Keratinocyte (primary cell): ENCODE measurements at regions not wholly inside any gene's neighbourhood (a gene's known extent, or its start where the extent isn't known, plus 50 kb on each side); places are given as distances from the start of the nearest gene placed in this dataset.

Source experiments
- DNase-seq: peaks from one replicate; pipeline ENCODE4 v3.0.0-alpha.2; 2011; ENCODE audit warnings: low read depth, missing footprints, low spot score
- FAIRE-seq: peaks from 2 replicates; lab custom pipeline; 2011; peaks lifted over from hg19 to GRCh38; lab: Jason Lieb, UNC
- H2AFZ ChIP-seq: 2 replicates; pipeline ENCODE4 v1.6.0; 2012; ENCODE audit warnings: low read length, control low read depth, inconsistent platforms; ENCODE audit not compliant: control insufficient read depth
- H3K27ac ChIP-seq: 2 replicates; pipeline ENCODE4 v1.5.1; 2011; ENCODE audit warnings: low read length; ENCODE audit not compliant: control insufficient read depth, insufficient read depth
- H3K27me3 ChIP-seq: 3 replicates; pipeline ENCODE4 v1.6.0; 2011; ENCODE audit warnings: low read length; ENCODE audit not compliant: control insufficient read depth, insufficient read depth; ENCODE audit errors: extremely low read depth
- H3K36me3 ChIP-seq, 2 experiments: 2 replicates in 1 of 2; 3 replicates in 1 of 2; pipeline ENCODE4 v1.5.1; 2011; ENCODE audit warnings: low read length in 2 of 2, mild to moderate bottlenecking in 1 of 2; ENCODE audit not compliant: control insufficient read depth in 2 of 2, insufficient read depth in 2 of 2; ENCODE audit errors: extremely low read depth in 1 of 2
- H3K4me1 ChIP-seq: 3 replicates; pipeline ENCODE4 v1.5.1; 2011; ENCODE audit warnings: low read length; ENCODE audit not compliant: control insufficient read depth, insufficient read depth; ENCODE audit errors: extremely low read depth
- H3K4me2 ChIP-seq: 3 replicates; pipeline ENCODE4 v1.6.0; 2011; ENCODE audit warnings: low read depth, low read length; ENCODE audit not compliant: control insufficient read depth, insufficient read depth; ENCODE audit errors: extremely low read depth
- H3K4me3 ChIP-seq, 3 experiments: fragments of 200-600 bp in 1 of 3; sonication (generic) in 1 of 3; 2 replicates in 2 of 3; 3 replicates in 1 of 3; pipeline ENCODE4 v1.5.1; 2011 to 2016; ENCODE audit warnings: low read length in 3 of 3, mild to moderate bottlenecking in 3 of 3, control low read depth in 2 of 3, inconsistent platforms in 1 of 3, low read depth in 1 of 3, mixed read lengths in 1 of 3, mixed run types in 1 of 3, moderate library complexity in 1 of 3; ENCODE audit not compliant: control insufficient read depth in 2 of 3, insufficient read depth in 2 of 3; ENCODE audit errors: extremely low read depth in 1 of 3
- H3K79me2 ChIP-seq: 2 replicates; pipeline ENCODE4 v1.6.0; 2012; ENCODE audit warnings: low read length; ENCODE audit not compliant: control insufficient read depth, insufficient read depth
- H3K9ac ChIP-seq: 3 replicates; pipeline ENCODE4 v1.6.0; 2011; ENCODE audit warnings: low read length; ENCODE audit not compliant: control insufficient read depth, insufficient read depth; ENCODE audit errors: extremely low read depth
- H3K9me1 ChIP-seq: 3 replicates; pipeline ENCODE4 v1.6.0; 2011; ENCODE audit warnings: low read length; ENCODE audit not compliant: control insufficient read depth, insufficient read depth; ENCODE audit errors: extremely low read depth
- H3K9me3 ChIP-seq: 2 replicates; pipeline ENCODE4 v1.5.1; 2012; ENCODE audit warnings: low read depth, low read length; ENCODE audit not compliant: control insufficient read depth
- H4K20me1 ChIP-seq: 3 replicates; pipeline ENCODE4 v1.6.0; 2011; ENCODE audit warnings: low read length; ENCODE audit not compliant: control insufficient read depth, insufficient read depth; ENCODE audit errors: extremely low read depth
- EZH2 ChIP-seq: IDR thresholded peaks from one replicate; pipeline ENCODE4 v1.6.1; 2012; ENCODE audit warnings: inconsistent platforms, mild to moderate bottlenecking, low read length, moderate library complexity
- dilution Hi-C: fragments of 300-500 bp; cut with MboI; formaldehyde crosslinking; loops from one replicate; pipeline ENCODE4 v1.7.0; 2020; ENCODE audit warnings: low sequenced_read_pairs; ENCODE audit not compliant: extremely low pct_ligation_motif_present
- TF ChIP-seq, protein P1 (sequence below), 3 experiments: IDR thresholded peaks in 1 of 3; conservative IDR thresholded peaks in 1 of 3; optimal IDR thresholded peaks in 1 of 3; 2 replicates in 2 of 3; 3 replicates in 1 of 3; pipeline versions ENCODE3 to v1.5.1; 2011; ENCODE audit warnings: low read length in 3 of 3, mild to moderate bottlenecking in 3 of 3, moderate library complexity in 2 of 3, control low read depth in 1 of 3, inconsistent platforms in 1 of 3; ENCODE audit not compliant: insufficient read depth in 2 of 3; ENCODE audit errors: extremely low read depth in 1 of 3

DNA sequence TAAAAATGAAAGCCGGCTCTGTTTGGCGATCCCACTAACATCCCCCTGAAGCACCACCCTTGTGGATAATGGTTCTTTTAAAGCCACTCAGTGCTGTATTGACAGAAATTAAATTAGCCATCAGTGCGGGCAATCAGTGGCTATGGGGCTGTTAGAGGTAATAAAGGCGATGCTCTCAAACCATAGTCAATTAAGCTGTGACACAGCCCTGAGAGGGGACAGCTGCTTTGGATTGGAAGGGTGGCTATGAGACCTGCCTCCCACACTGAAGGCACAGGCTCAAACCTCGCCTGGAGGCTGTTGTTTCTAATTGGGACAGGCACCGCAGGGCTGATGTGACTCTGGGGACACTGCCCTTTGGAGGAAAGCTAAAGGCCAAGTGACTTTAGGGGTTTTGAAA, 562.2 kb downstream of the VRK1 start:
- DNase-seq (no peak), FAIRE-seq (no peak)
- H2AFZ ChIP-seq: no peak overlapping the region
- no peak overlapping the region for H3K4me3 ChIP-seq
- H3K27ac ChIP-seq: no peak overlapping the region
- no peaks in the 10 kb centered on the region for H4K20me1 ChIP-seq
- H3K4me1 ChIP-seq: no peaks in the 10 kb centered on the region
- H3K9me1 ChIP-seq: no peaks in the 10 kb centered on the region
- dilution Hi-C loops: no loop called here
- no peaks in the 10 kb centered on the region for H3K27me3 ChIP-seq
- H3K36me3 ChIP-seq: no peaks in the 10 kb centered on the region
- TF ChIP-seq, protein P1, sequence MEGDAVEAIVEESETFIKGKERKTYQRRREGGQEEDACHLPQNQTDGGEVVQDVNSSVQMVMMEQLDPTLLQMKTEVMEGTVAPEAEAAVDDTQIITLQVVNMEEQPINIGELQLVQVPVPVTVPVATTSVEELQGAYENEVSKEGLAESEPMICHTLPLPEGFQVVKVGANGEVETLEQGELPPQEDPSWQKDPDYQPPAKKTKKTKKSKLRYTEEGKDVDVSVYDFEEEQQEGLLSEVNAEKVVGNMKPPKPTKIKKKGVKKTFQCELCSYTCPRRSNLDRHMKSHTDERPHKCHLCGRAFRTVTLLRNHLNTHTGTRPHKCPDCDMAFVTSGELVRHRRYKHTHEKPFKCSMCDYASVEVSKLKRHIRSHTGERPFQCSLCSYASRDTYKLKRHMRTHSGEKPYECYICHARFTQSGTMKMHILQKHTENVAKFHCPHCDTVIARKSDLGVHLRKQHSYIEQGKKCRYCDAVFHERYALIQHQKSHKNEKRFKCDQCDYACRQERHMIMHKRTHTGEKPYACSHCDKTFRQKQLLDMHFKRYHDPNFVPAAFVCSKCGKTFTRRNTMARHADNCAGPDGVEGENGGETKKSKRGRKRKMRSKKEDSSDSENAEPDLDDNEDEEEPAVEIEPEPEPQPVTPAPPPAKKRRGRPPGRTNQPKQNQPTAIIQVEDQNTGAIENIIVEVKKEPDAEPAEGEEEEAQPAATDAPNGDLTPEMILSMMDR (optimal IDR thresholded peaks at IDR 0.05 in 1 of 3, IDR thresholded peaks at IDR 0.05 in 1 of 3, conservative IDR thresholded peaks at IDR 0.05 in 1 of 3; ENCODE audit: extremely low read depth in 1 of 3, insufficient read depth in 2 of 3, low read length in 3 of 3): no peak
- TF ChIP-seq EZH2: no peak
- H3K9ac ChIP-seq: no peak overlapping the region
- H3K4me2 ChIP-seq: no peak overlapping the region
- H3K9me3 ChIP-seq: no peaks in the 10 kb centered on the region
- no peaks in the 10 kb centered on the region for H3K79me2 ChIP-seq

DNA sequence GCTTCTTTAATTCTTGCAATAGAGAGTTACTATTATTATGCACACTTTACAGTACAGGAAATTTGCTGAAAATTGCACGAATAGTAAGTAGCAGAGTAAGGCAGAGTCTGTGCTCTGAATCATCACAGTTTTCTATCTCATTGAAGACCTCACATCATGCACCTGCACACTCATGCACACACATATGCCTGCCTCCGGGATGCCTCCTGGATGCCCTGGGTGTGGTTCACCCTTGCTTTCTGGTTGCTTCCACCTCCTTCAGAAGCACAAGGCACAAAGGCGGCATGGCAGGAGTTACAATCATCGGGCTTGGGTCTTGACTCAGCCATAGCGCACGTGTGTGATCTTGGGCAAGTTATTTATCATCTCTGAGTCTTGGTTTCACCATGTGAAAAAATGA, 564.0 kb downstream of the VRK1 start:
- H3K4me1 ChIP-seq: no peaks in the 10 kb centered on the region
- no peak overlapping the region for H2AFZ ChIP-seq
- H3K27ac ChIP-seq: no peak overlapping the region
- H3K4me2 ChIP-seq: no peak overlapping the region
- no peaks in the 10 kb centered on the region for H3K79me2 ChIP-seq
- FAIRE-seq (no peak), DNase-seq (no peak)
- H3K27me3 ChIP-seq: no peaks in the 10 kb centered on the region
- H3K9me1 ChIP-seq: no peaks in the 10 kb centered on the region
- H3K4me3 ChIP-seq: no peak overlapping the region
- H3K9me3 ChIP-seq: no peaks in the 10 kb centered on the region
- no peak overlapping the region for H3K9ac ChIP-seq
- dilution Hi-C loops: no loop called here
- no peak for TF ChIP-seq EZH2
- TF ChIP-seq, protein P1 (optimal IDR thresholded peaks at IDR 0.05 in 1 of 3, IDR thresholded peaks at IDR 0.05 in 1 of 3, conservative IDR thresholded peaks at IDR 0.05 in 1 of 3; ENCODE audit: extremely low read depth in 1 of 3, insufficient read depth in 2 of 3, low read length in 3 of 3): no peak
- no peaks in the 10 kb centered on the region for H4K20me1 ChIP-seq
- no peaks in the 10 kb centered on the region for H3K36me3 ChIP-seq
